CD14-positive monocyte (primary cell): ENCODE measurements at regions not wholly inside any gene's neighbourhood (a gene's known extent, or its start where the extent isn't known, plus 50 kb on each side); places are given as distances from the start of the nearest gene placed in this dataset.

Source experiments
- DNase-seq, 3 donors: peaks; one replicate each; pipeline ENCODE4 v3.0.0-alpha.2; 2011 to 2022
- H2AFZ ChIP-seq: 2 replicates; pipeline ENCODE4 v1.6.0; 2012; ENCODE audit warnings: mild to moderate bottlenecking, low read depth, low read length, inconsistent platforms; ENCODE audit not compliant: insufficient read depth, poor library complexity, severe bottlenecking
- H3K27ac ChIP-seq, 2 donors: 1 replicate in 1 of 2; 2 replicates in 1 of 2; pipeline ENCODE4 v1.5.1; 2012 to 2013; ENCODE audit warnings: low read length in 2 of 2, control low read depth in 1 of 2, inconsistent platforms in 1 of 2, low read depth in 1 of 2, mild to moderate bottlenecking in 1 of 2
- H3K27me3 ChIP-seq, 2 donors: one replicate each; pipeline versions ENCODE4 v1.6.0 to v1.6.1; 2011 to 2013; ENCODE audit warnings: low read length in 2 of 2; ENCODE audit not compliant: control insufficient read depth in 2 of 2, insufficient read depth in 2 of 2
- H3K36me3 ChIP-seq, 2 donors: replicated peaks in 1 of 2; 1 replicate in 1 of 2; 2 replicates in 1 of 2; pipeline versions ENCODE4 v1.5.1 to v1.6.1; 2012 to 2013; ENCODE audit warnings: low read length in 2 of 2, control low read depth in 1 of 2, inconsistent platforms in 1 of 2, mild to moderate bottlenecking in 1 of 2; ENCODE audit not compliant: insufficient read depth in 2 of 2, control insufficient read depth in 1 of 2
- H3K4me1 ChIP-seq, 2 donors: 1 replicate in 1 of 2; 2 replicates in 1 of 2; pipeline versions ENCODE4 v1.5.1 to v1.6.1; 2012 to 2013; ENCODE audit warnings: low read length in 2 of 2, control low read depth in 1 of 2, inconsistent platforms in 1 of 2, mild to moderate bottlenecking in 1 of 2, moderate library complexity in 1 of 2; ENCODE audit not compliant: insufficient read depth in 2 of 2, control insufficient read depth in 1 of 2
- H3K4me2 ChIP-seq: replicated peaks from 2 replicates; pipeline ENCODE3; 2012; ENCODE audit warnings: low read length, moderate library complexity, mild to moderate bottlenecking; ENCODE audit not compliant: poor library complexity, severe bottlenecking; ENCODE audit errors: extremely low read depth
- H3K4me3 ChIP-seq, 3 experiments: fragments of 200-600 bp in 1 of 3; sonication (generic) in 1 of 3; replicated peaks in 1 of 3; 1 replicate in 2 of 3; 2 replicates in 1 of 3; pipeline ENCODE4 v1.5.1; 2011 to 2013; ENCODE audit warnings: low read length in 3 of 3, mild to moderate bottlenecking in 3 of 3, control low read depth in 2 of 3, low read depth in 2 of 3, inconsistent platforms in 1 of 3, moderate library complexity in 1 of 3
- H3K79me2 ChIP-seq: 2 replicates; pipeline ENCODE4 v1.6.0; 2012; ENCODE audit warnings: mild to moderate bottlenecking, control low read depth, inconsistent platforms, low read length, moderate library complexity; ENCODE audit not compliant: insufficient read depth
- H3K9ac ChIP-seq: 2 replicates; pipeline ENCODE4 v1.6.0; 2017; ENCODE audit warnings: low read length, mild to moderate bottlenecking; ENCODE audit not compliant: insufficient read depth, poor library complexity, severe bottlenecking
- H3K9me3 ChIP-seq, 2 donors: replicated peaks in 1 of 2; 1 replicate in 1 of 2; 2 replicates in 1 of 2; pipeline versions ENCODE4 v1.5.1 to v1.6.1; 2012 to 2013; ENCODE audit warnings: low read length in 2 of 2, control low read depth in 1 of 2; ENCODE audit not compliant: control insufficient read depth in 1 of 2, insufficient read depth in 1 of 2
- H4K20me1 ChIP-seq: 2 replicates; pipeline ENCODE4 v1.6.0; 2012; ENCODE audit warnings: mild to moderate bottlenecking, low read length, control low read depth, moderate library complexity; ENCODE audit not compliant: insufficient read depth
- H3K27ac Mint-ChIP-seq, 7 donors: one replicate each; pipeline ENCODE4 v1.8.0; 2020; ENCODE audit warnings: mild to moderate bottlenecking in 7 of 7, mixed read lengths in 7 of 7, moderate library complexity in 6 of 7, inconsistent platforms in 2 of 7
- H3K27me3 Mint-ChIP-seq, 3 donors: one replicate each; pipeline ENCODE4 v1.8.0; 2021 to 2022; ENCODE audit warnings: low read depth in 3 of 3, mild to moderate bottlenecking in 3 of 3, mixed read lengths in 3 of 3, moderate library complexity in 3 of 3, inconsistent platforms in 1 of 3
- H3K36me3 Mint-ChIP-seq, 2 donors: one replicate each; pipeline ENCODE4 v1.8.0; 2020; ENCODE audit warnings: mixed read lengths in 2 of 2, inconsistent platforms in 1 of 2, mild to moderate bottlenecking in 1 of 2
- H3K4me1 Mint-ChIP-seq: one replicate; pipeline ENCODE4 v1.8.0; 2020; ENCODE audit warnings: mild to moderate bottlenecking, mixed read lengths
- H3K4me3 Mint-ChIP-seq, 2 donors: one replicate each; pipeline ENCODE4 v1.8.0; 2020; ENCODE audit warnings: mild to moderate bottlenecking in 2 of 2, mixed read lengths in 2 of 2, moderate library complexity in 1 of 2
- H3K9me3 Mint-ChIP-seq, 7 donors: one replicate each; pipeline ENCODE4 v1.8.0; 2020 to 2022; ENCODE audit warnings: mixed read lengths in 7 of 7, mild to moderate bottlenecking in 6 of 7, moderate library complexity in 6 of 7, inconsistent platforms in 2 of 7
- CTCF ChIP-seq: fragments of 200-600 bp; IDR thresholded peaks from one replicate; pipeline ENCODE4 v1.8.0; 2022; ENCODE audit warnings: antibody characterized with exemption, mild to moderate bottlenecking
- WGBS: methylation state at CpG from one replicate; pipeline ENCODE4 v1.1.5; 2013; ENCODE audit warnings: missing lambda C conversion rate; ENCODE audit not compliant: insufficient coverage; 5-methylcytosine and 5-hydroxymethylcytosine counted together
- intact Hi-C, 2 donors: fragments of 100-400 bp; cut with micrococcal nuclease; formaldehyde crosslinking; loops; one replicate each; pipeline versions ENCODE4 v1.15.0 to v1.15.1; 2023

- no peak overlapping the region for H3K4me3 Mint-ChIP-seq
- no peaks in the 10 kb centered on the region for H4K20me1 ChIP-seq
- H3K9ac ChIP-seq, result no peak overlapping the region
- no peaks in the 10 kb centered on the region for H3K79me2 ChIP-seq
- H3K9me3 Mint-ChIP-seq, result peaks cover 2 to 13% (median 5%) of the 10 kb centered on the region in 7 donors
- H3K4me1 Mint-ChIP-seq, result no peaks in the 10 kb centered on the region
- H3K27ac ChIP-seq, result no peak overlapping the region
- H3K27me3 Mint-ChIP-seq, result no peaks in the 10 kb centered on the region
- intact Hi-C loops, result no loop called here
- no peak overlapping the region for H3K27ac Mint-ChIP-seq
- no peaks in the 10 kb centered on the region for H3K4me1 ChIP-seq
- no peak overlapping the region for H3K4me2 ChIP-seq
- TF ChIP-seq CTCF, result no peak
- DNase-seq, result no peak
- no peaks in the 10 kb centered on the region for H3K36me3 Mint-ChIP-seq
- no peaks in the 10 kb centered on the region for H3K36me3 ChIP-seq
- 4% methylated on average over 3 of the region's 4 CpGs for WGBS
- H3K27me3 ChIP-seq, result no peaks in the 10 kb centered on the region
- no peak overlapping the region for H2AFZ ChIP-seq
- peaks cover 7 to 9% of the 10 kb centered on the region in 2 donors for H3K9me3 ChIP-seq
- H3K4me3 ChIP-seq, result no peak overlapping the region
Measured at GRCh38 chr21:30072496-30072895, 94.1 kb downstream of the CLDN17 start.

DNA sequence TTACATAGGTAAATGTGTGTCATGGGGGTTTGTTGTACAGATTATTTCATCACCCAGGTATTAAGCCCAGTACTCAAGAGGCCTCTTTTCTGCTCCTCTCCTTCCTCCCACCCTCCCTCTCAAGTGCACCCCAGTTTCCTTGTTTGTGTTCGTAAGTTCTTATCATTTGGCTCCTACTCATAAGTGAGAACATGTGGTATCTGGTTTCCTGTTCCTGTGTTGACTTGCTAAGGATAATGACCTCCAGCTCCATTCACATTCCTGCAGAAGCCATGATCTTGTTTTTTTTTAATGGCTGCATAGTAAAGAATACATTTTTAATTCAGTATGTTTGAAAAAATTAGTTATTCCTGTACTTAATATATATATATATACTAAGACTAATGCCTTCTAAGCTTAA is 107.7 kb downstream of the CLDN17 start:
- Histone ChIP-seq H3K27me3 (no peaks in the 10 kb centered on the region), H3K9me3 (peaks cover 0 to 3% of the 10 kb centered on the region in 2 donors), H3K36me3 (no peaks in the 10 kb centered on the region), H3K9ac (no peak overlapping the region), H2AFZ (no peak overlapping the region), H3K4me2 (no peak overlapping the region), H3K4me1 (no peaks in the 10 kb centered on the region), H3K4me3 (no peak overlapping the region), H3K79me2 (no peaks in the 10 kb centered on the region), H4K20me1 (no peaks in the 10 kb centered on the region), H3K27ac (no peak overlapping the region)
- H3K4me3 Mint-ChIP-seq, result no peak overlapping the region
- no peaks in the 10 kb centered on the region for H3K4me1 Mint-ChIP-seq
- no CpG with 5 or more reads among the region's 1 CpG for WGBS
- H3K27me3 Mint-ChIP-seq, result peaks cover 0 to 3% (median 1%) of the 10 kb centered on the region in 3 donors
- no peak for DNase-seq
- H3K27ac Mint-ChIP-seq, result no peak overlapping the region
- peaks cover 0 to 5% (median 2%) of the 10 kb centered on the region in 7 donors for H3K9me3 Mint-ChIP-seq
- no peak for TF ChIP-seq CTCF
- intact Hi-C loops, result no loop called here
- no peaks in the 10 kb centered on the region for H3K36me3 Mint-ChIP-seq
